BE2C (cell line): ENCODE measurements at regions not wholly inside any gene's neighbourhood (a gene's known extent, or its start where the extent isn't known, plus 50 kb on each side); places are given as distances from the start of the nearest gene placed in this dataset.

Source experiments
- DNase-seq: peaks from one replicate; pipeline ENCODE4 v3.0.0-alpha.2; 2020
- H3K27me3 ChIP-seq: fragments of 250-450 bp; sonication (Bioruptor Pico); 2 replicates; pipeline ENCODE4 v1.5.1; 2020; ENCODE audit warnings: mild to moderate bottlenecking
- H3K36me3 ChIP-seq: fragments of 250-450 bp; sonication (Bioruptor Pico); 2 replicates; pipeline ENCODE4 v1.5.1; 2020; ENCODE audit warnings: mild to moderate bottlenecking
- H3K4me1 ChIP-seq: fragments of 250-450 bp; sonication (Bioruptor Pico); 2 replicates; pipeline ENCODE4 v1.5.1; 2020
- H3K4me3 ChIP-seq: 2 replicates; pipeline ENCODE4 v1.5.1; 2011; ENCODE audit warnings: low read depth, low read length
- H3K9me3 ChIP-seq: fragments of 250-450 bp; sonication (Bioruptor Pico); 2 replicates; pipeline ENCODE4 v1.5.1; 2020
- CTCF ChIP-seq: IDR thresholded peaks from 2 replicates; pipeline ENCODE4 v1.5.1; 2012; ENCODE audit warnings: mild to moderate bottlenecking, low read depth, low read length

- Histone ChIP-seq H3K27me3 (no peaks in the 10 kb centered on the region), H3K4me3 (no peak overlapping the region), H3K9me3 (no peaks in the 10 kb centered on the region), H3K4me1 (peaks cover 12% of the 10 kb centered on the region), H3K36me3 (no peaks in the 10 kb centered on the region)
- DNase-seq: no peak
- TF ChIP-seq CTCF: no peak
Observed at GRCh38 chr7:54342458-54342857, 199.7 kb upstream of the VSTM2A start.

- Histone ChIP-seq H3K9me3 (no peaks in the 10 kb centered on the region), H3K36me3 (no peaks in the 10 kb centered on the region), H3K27me3 (no peaks in the 10 kb centered on the region), H3K4me3 (no peak overlapping the region), H3K4me1 (peaks cover 8% of the 10 kb centered on the region)
- TF ChIP-seq CTCF: no peak
- DNase-seq: no peak
Observed at GRCh38 chr7:54343511-54343910, 198.7 kb upstream of the VSTM2A start.

- Histone ChIP-seq H3K36me3 (no peaks in the 10 kb centered on the region), H3K4me1 (no peaks in the 10 kb centered on the region), H3K4me3 (no peak overlapping the region), H3K9me3 (no peaks in the 10 kb centered on the region), H3K27me3 (no peaks in the 10 kb centered on the region)
- TF ChIP-seq CTCF: no peak
- no peak for DNase-seq
Observed at GRCh38 chr7:54345746-54346145, 196.4 kb upstream of the VSTM2A start.

GRCh38 chr7:54349229-54349628 lies 192.9 kb upstream of the VSTM2A start:
- Histone ChIP-seq H3K9me3 (no peaks in the 10 kb centered on the region), H3K27me3 (no peaks in the 10 kb centered on the region), H3K4me3 (no peak overlapping the region), H3K36me3 (no peaks in the 10 kb centered on the region), H3K4me1 (no peaks in the 10 kb centered on the region)
- DNase-seq: no peak
- TF ChIP-seq CTCF: no peak

- Histone ChIP-seq H3K4me1 (no peaks in the 10 kb centered on the region), H3K4me3 (peak overlapping the region; percentile 41), H3K27me3 (no peaks in the 10 kb centered on the region), H3K36me3 (no peaks in the 10 kb centered on the region), H3K9me3 (no peaks in the 10 kb centered on the region)
- no peak for TF ChIP-seq CTCF
- DNase-seq: peak; percentile 49
Observed at GRCh38 chr7:54354436-54354835, 187.7 kb upstream of the VSTM2A start.

- H3K4me3 ChIP-seq: no peak overlapping the region
- no peak for DNase-seq
- peaks cover 6% of the 10 kb centered on the region; the same call in 1 of the 2 replicates for H3K4me1 ChIP-seq
- no peaks in the 10 kb centered on the region for H3K9me3 ChIP-seq
- no peaks in the 10 kb centered on the region for H3K27me3 ChIP-seq
- no peak for TF ChIP-seq CTCF
- H3K36me3 ChIP-seq: no peaks in the 10 kb centered on the region
Observed at GRCh38 chr7:54355842-54356241, 186.3 kb upstream of the VSTM2A start.
